Non-pigmented ciliary epithelial cell (primary cell): ENCODE measurements at regions not wholly inside any gene's neighbourhood (a gene's known extent, or its start where the extent isn't known, plus 50 kb on each side); places are given as distances from the start of the nearest gene placed in this dataset.
A peak's percentile ranks its signal among the peaks of the same experiment; 100 is the strongest.
"Not testable (repeated sequence)": the region's sequence is repeated elsewhere in the genome, so short reads cannot be mapped to it uniquely, and the experiment has no call there.

Experiments used
- DNase-seq: peaks from one replicate; pipeline ENCODE4 v3.0.0-alpha.2; 2010; ENCODE audit warnings: low read depth

DNA sequence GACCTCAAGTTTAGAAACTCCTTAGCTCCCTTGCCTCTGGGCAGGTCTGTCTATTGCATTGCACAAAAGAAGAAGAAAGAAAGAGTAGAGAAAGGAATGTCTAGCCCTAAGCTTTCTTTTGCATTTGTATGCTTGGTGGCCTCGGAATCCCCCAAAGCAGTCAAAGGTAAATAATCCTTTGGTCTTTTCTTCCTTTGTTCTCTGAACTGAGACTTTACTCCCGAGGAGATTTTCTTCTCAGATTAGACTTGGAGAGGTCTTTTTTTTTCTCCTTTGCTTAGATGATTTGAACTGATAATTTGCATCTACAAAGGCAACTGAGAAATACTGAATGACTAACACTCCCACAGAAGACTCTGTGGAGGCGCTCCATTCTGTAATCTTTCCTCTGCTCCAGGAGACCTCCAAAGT lies 93.2 kb downstream of the AKR1D1 start:
- DNase-seq, result no peak

GRCh38 chr7:138170298-138170697 lies 94.0 kb downstream of the AKR1D1 start:
- DNase-seq, result no peak

- no peak for DNase-seq
Observed at GRCh38 chr7:138170959-138171703, 94.9 kb downstream of the AKR1D1 start.

DNA sequence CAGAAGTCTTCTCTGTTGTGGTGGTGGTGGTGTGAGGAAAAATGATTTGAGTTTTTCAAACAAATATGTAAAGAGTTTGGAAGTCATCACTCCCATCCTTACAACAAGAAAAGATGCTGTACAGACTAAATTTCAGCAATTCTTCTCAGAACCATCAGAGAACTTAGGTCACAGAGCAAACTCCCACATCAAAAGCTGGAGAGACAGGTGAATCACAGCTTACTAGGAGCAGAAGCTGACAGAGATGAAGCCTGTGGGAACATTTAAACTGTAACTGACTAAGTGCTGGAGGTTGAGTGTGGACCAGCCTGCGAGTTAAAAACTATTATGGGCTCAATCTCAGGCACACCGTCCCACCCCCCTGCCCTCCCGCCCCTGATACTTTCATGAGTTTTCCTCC lies 97.3 kb downstream of the AKR1D1 start:
- no peak for DNase-seq

GRCh38 chr7:138176060-138176459 lies 99.8 kb downstream of the AKR1D1 start:
- no peak for DNase-seq

- no peak for DNase-seq
Observed at GRCh38 chr7:138184191-138184590, 107.9 kb downstream of the AKR1D1 start.

- DNase-seq, result no peak
Observed at GRCh38 chr7:138185132-138185908, 109.1 kb downstream of the AKR1D1 start.

DNA sequence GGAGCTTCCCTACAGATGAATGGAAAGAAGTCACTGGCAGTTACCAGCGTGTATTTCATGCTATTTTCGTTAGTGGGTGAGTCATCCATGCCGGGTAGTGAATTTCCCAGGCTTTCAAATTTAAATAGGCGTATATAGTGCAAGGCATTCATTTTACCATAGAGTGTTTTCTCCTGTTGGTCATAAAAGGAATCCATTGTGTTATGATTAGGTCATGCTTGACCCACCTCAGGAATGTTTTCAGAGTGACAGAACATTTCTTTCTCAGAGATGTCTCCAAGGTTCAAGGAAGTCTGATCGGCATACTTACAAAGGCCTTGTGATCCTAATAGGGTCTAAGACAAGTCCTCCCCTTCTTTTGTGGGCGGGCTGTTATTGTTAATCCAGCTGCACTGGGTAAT lies 110.7 kb downstream of the AKR1D1 start:
- DNase-seq, result peak; percentile 74

GRCh38 chr7:138188290-138188858 lies 112.1 kb downstream of the AKR1D1 start:
- no peak for DNase-seq

GRCh38 chr7:138194567-138194966 lies 118.3 kb downstream of the AKR1D1 start:
- no peak for DNase-seq

- no peak for DNase-seq
Observed at GRCh38 chr7:138195151-138195571, 118.9 kb downstream of the AKR1D1 start.

DNA sequence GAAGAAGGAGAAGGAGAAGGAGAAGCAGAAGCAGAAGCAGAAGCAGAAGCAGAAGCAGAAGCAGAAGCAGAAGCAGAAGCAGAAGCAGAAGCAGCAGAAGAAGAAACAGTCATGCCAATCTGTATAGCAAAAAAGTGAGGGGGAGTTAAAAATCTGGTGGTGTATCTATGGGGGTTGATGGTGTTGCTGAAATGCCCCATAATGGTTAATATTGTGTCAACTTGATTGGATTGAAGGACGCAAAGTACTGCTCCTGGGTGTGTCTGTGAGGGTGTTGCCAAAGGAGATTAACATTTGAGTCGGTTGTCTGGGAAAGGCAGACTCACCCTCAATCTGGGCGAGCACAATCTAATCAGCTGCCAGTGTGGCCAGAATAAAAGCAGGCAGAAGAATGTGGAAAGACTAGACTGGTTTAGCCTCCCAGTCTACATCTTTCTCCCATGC lies 120.3 kb downstream of the AKR1D1 start:
- not testable (repeated sequence) for DNase-seq

- DNase-seq, result no peak
Observed at GRCh38 chr7:138196971-138197896, 121.0 kb downstream of the AKR1D1 start.

- DNase-seq, result no peak
Observed at GRCh38 chr7:138204285-138204981, 128.2 kb downstream of the AKR1D1 start.

DNA sequence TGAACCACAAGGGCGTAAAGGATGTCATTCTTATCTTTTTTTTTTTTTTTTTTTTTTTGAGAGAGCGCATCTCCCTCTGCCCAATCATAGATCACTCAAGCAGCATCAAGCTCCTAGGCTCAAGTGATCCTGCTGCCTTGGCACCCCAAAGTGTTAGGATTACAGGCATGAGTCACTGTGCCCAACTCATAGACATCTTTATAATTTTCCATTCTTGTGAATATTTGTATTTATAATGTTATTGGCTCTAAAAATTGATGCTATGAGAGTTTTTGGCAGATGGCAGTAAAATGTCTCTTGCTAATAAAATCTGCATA lies 128.7 kb downstream of the AKR1D1 start:
- DNase-seq, result no peak

GRCh38 chr7:138205614-138206150 lies 129.4 kb downstream of the AKR1D1 start:
- no peak for DNase-seq

DNA sequence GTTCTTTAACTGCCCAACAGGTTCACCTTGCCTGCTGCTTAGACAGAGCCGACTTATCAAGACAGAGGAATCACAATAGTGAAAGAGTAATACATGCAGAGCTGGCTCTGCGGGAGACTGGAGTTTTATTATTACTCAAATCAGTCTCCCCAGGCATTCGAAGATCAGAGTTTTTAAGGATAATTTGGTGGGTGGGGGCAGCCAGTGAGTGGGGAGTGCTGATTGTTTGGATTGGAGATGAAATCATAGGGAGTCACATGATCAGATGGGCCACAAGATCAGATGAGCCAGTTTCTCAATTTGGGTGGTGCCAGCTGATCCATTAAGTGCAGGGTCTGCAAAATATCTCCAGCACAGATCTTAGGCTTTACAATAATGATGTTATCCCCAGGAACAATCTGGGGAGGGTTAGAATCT lies 131.3 kb downstream of the AKR1D1 start:
- no peak for DNase-seq

GRCh38 chr7:138208142-138208570 lies 131.9 kb downstream of the AKR1D1 start:
- DNase-seq, result no peak

DNA sequence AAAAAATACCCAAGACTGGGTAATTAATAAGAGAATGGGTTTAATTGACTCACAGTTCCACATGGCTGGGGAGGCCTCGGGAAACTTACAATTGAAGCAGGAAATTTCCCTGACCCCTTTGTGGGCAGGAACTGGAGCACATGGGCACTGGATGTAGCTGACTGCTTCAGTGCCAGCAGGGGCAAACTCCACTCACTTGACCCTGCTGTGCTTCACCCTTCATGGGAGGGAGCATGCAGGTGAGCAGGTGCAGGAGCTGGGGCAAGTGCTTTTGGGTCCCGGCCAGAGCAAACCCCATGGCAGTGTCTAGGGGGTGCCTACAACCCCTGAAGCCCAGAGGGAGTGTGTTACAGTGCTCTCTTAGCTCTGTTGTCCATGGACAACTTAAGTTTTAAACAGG lies 132.6 kb downstream of the AKR1D1 start:
- no peak for DNase-seq

DNA sequence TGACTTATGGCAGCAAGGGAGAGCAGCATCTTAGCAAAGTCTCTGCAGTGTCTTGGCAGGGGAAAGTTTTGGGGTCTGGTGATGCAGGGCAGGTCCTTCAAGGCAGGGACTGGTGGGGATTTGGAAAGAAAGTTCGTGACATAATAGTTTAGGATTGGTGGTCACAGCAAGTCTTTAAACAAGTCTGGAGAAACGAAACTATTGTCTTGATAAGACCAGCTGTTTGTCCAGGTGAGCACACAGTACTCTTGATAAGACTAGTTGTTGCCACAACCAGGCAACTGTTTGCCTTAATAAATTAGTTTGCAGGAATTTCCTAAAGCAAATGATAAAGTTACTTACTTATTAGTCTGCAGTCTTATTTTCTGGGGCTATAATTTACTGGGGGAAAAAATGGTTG lies 136.1 kb downstream of the AKR1D1 start:
- no peak for DNase-seq

DNA sequence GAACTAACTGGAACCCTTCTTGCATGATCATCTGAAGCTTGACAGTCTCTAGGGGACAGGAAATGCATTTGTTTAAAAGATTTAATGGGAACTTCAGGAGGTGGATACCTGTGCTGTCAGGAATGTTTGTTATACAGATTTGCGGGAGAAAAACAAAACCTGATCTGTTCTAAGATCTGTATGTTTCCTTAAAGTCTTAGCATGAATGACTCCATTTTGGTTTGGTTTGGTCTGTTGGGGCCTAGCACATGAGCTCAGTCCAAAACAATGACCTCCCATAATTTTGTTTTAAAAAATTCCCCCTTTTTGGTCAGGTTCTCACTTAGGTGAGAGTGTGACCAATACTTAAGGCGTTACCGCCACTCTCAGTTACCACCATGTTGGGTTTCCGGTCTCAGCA lies 138.7 kb downstream of the AKR1D1 start:
- no peak for DNase-seq
